Endodermal cell (in vitro differentiated cells): ENCODE measurements at regions not wholly inside any gene's neighbourhood (a gene's known extent, or its start where the extent isn't known, plus 50 kb on each side); places are given as distances from the start of the nearest gene placed in this dataset.
A peak's percentile ranks its signal among the peaks of the same experiment; 100 is the strongest.

ENCODE experiments used
- DNase-seq: peaks from one replicate; pipeline ENCODE4 v3.0.0-alpha.2; 2017
- H3K27ac ChIP-seq: 2 replicates; pipeline ENCODE4 v1.5.1; 2013; ENCODE audit warnings: mild to moderate bottlenecking, low read depth, low read length, moderate library complexity
- H3K27me3 ChIP-seq: 2 replicates; pipeline ENCODE4 v1.6.1; 2013; ENCODE audit warnings: mild to moderate bottlenecking, low read length, moderate library complexity; ENCODE audit not compliant: insufficient read depth, control insufficient read depth, poor library complexity, severe bottlenecking
- H3K36me3 ChIP-seq: 2 replicates; pipeline ENCODE4 v1.7.0; 2013; ENCODE audit warnings: mild to moderate bottlenecking, low read length, moderate library complexity; ENCODE audit not compliant: control insufficient read depth, insufficient read depth
- H3K4me1 ChIP-seq: one replicate; pipeline ENCODE4 v1.7.0; 2013; ENCODE audit warnings: low read length; ENCODE audit not compliant: control insufficient read depth, insufficient read depth
- H3K4me3 ChIP-seq: 2 replicates; pipeline ENCODE4 v1.5.1; 2013; ENCODE audit warnings: mild to moderate bottlenecking, low read length, moderate library complexity
- H3K9ac ChIP-seq: 2 replicates; pipeline ENCODE4 v1.6.1; 2013; ENCODE audit warnings: mild to moderate bottlenecking, low read length, moderate library complexity; ENCODE audit not compliant: poor library complexity, severe bottlenecking; ENCODE audit errors: extremely low read depth
- H3K9me3 ChIP-seq: 2 replicates; pipeline ENCODE4 v1.6.1; 2013; ENCODE audit warnings: mild to moderate bottlenecking, low read length, moderate library complexity; ENCODE audit not compliant: control insufficient read depth
- H3K27ac Mint-ChIP-seq: 2 replicates; pipeline ENCODE4 v1.8.0; 2020; ENCODE audit warnings: mixed read lengths
- H3K27me3 Mint-ChIP-seq: 2 replicates; pipeline ENCODE4 v1.8.0; 2021; ENCODE audit warnings: mild to moderate bottlenecking, mixed read lengths; ENCODE audit not compliant: insufficient read depth
- H3K36me3 Mint-ChIP-seq: 2 replicates; pipeline ENCODE4 v1.8.0; 2020; ENCODE audit warnings: low read depth, mixed read lengths
- H3K4me1 Mint-ChIP-seq: 2 replicates; pipeline ENCODE4 v1.8.0; 2020; ENCODE audit warnings: mixed read lengths
- H3K4me3 Mint-ChIP-seq: 2 replicates; pipeline ENCODE4 v1.8.0; 2020; ENCODE audit warnings: mild to moderate bottlenecking, moderate library complexity, mixed read lengths
- H3K9me3 Mint-ChIP-seq: 2 replicates; pipeline ENCODE4 v1.8.0; 2020; ENCODE audit warnings: mild to moderate bottlenecking, mixed read lengths
- CTCF ChIP-seq: fragments of 200-600 bp; sonication (generic); conservative IDR thresholded peaks from 2 replicates; pipeline ENCODE4 v1.5.0; 2021; ENCODE audit warnings: antibody characterized with exemption, mild to moderate bottlenecking
- WGBS, 2 experiments: methylation state at CpG; one replicate each; pipeline versions ENCODE4 v1.1.5 to v1.1.7; 2013; ENCODE audit warnings: missing lambda C conversion rate in 2 of 2, mixed read lengths in 1 of 2; ENCODE audit not compliant: insufficient coverage in 1 of 2, insufficient read length in 1 of 2; 5-methylcytosine and 5-hydroxymethylcytosine counted together

DNA sequence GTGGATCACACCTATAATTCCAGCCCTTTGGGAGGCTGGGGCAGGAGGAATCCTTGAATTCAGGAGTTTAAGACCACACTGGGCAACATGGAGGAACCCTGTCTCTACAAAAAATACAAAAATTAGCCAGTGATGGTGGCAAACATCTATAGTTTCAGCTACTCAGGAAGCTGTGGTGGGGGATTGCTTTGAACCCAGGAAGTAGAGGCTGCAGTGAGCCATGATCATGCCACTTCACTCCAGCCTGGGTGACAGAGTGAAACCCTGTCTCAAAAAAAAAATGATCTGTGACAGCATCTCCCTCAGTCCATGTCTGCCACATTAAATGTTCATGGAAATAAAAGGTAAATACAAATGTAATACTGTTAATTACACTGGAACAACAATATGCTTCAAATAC, 121.4 kb upstream of the COL5A2 start:
- Mint-ChIP-seq H3K4me1 (no peaks in the 10 kb centered on the region), H3K4me3 (no peak overlapping the region)

GRCh38 chr2:189302274-189302948, 122.8 kb upstream of the COL5A2 start:
- Histone ChIP-seq H3K9ac (no peak overlapping the region), H3K27ac (no peak overlapping the region), H3K36me3 (peaks cover 4% of the 10 kb centered on the region), H3K27me3 (no peaks in the 10 kb centered on the region), H3K4me1 (peaks cover 9% of the 10 kb centered on the region), H3K9me3 (peaks cover 27% of the 10 kb centered on the region), H3K4me3 (no peak overlapping the region)
- TF ChIP-seq CTCF, result no peak
- Mint-ChIP-seq H3K4me1 (peaks cover 4% of the 10 kb centered on the region), H3K9me3 (peaks cover 7% of the 10 kb centered on the region), H3K4me3 (no peak overlapping the region), H3K27me3 (no peaks in the 10 kb centered on the region), H3K36me3 (peaks cover under 1% of the 10 kb centered on the region), H3K27ac (no peak overlapping the region)
- 89 to 91% methylated on average over 3 to 5 of the region's 5 CpGs for WGBS, 2 experiments
- no peak for DNase-seq

More for the DNA sequence above, 121.4 kb upstream of the COL5A2 start:
- no peak overlapping the region for H3K27ac ChIP-seq
- H3K36me3 ChIP-seq, result peaks cover 4% of the 10 kb centered on the region
- no peak for DNase-seq
- Mint-ChIP-seq H3K27me3 (no peaks in the 10 kb centered on the region), H3K9me3 (peaks cover 6% of the 10 kb centered on the region), H3K36me3 (no peaks in the 10 kb centered on the region), H3K27ac (no peak overlapping the region)
- H3K27me3 ChIP-seq, result no peaks in the 10 kb centered on the region
- no peak overlapping the region for H3K4me3 ChIP-seq
- H3K9me3 ChIP-seq, result peaks cover 34% of the 10 kb centered on the region
- no peak overlapping the region for H3K9ac ChIP-seq
- TF ChIP-seq CTCF, result no peak
- peaks cover 2% of the 10 kb centered on the region for H3K4me1 ChIP-seq

DNA sequence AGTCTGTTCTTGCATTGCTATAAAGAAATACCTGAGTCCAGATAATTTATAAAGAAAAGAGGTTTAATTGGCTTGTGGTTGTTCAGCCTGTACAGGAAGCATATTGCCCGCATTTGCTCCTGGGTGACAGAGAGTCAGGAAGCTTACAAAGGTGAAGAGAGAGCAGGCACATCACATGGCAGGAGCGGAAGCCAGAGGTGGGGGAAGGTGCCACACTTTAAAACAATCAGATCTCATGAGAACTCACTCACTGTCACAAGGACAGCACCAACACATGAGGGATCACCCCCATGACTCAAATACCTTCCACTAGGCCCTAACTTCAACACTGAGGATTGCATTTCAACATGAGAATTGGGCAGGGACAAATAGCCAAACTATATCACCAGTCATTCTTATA, 124.8 kb upstream of the COL5A2 start:
- Mint-ChIP-seq H3K9me3 (peaks cover 19% of the 10 kb centered on the region), H3K27me3 (no peaks in the 10 kb centered on the region), H3K36me3 (peaks cover 2% of the 10 kb centered on the region), H3K4me3 (no peak overlapping the region), H3K27ac (no peak overlapping the region), H3K4me1 (peaks cover 18% of the 10 kb centered on the region)
- WGBS, 2 experiments, result 80 to 94% methylated on average over 1 to 2 of the region's 2 CpGs
- no peaks in the 10 kb centered on the region for H3K27me3 ChIP-seq
- DNase-seq, result no peak
- H3K36me3 ChIP-seq, result peaks cover 4% of the 10 kb centered on the region
- H3K9me3 ChIP-seq, result peaks cover 27% of the 10 kb centered on the region
- no peak for TF ChIP-seq CTCF
- no peak overlapping the region for H3K27ac ChIP-seq
- H3K4me1 ChIP-seq, result peaks cover 15% of the 10 kb centered on the region
- no peak overlapping the region for H3K9ac ChIP-seq
- H3K4me3 ChIP-seq, result peak overlapping the region; percentile 50
